CD4-positive, alpha-beta T cell treated with Interleukin-17A for 1 hour (primary cell): ENCODE measurements at regions not wholly inside any gene's neighbourhood (a gene's known extent, or its start where the extent isn't known, plus 50 kb on each side); places are given as distances from the start of the nearest gene placed in this dataset.

Source experiments
- DNase-seq: peaks from one replicate; pipeline ENCODE4 v3.0.0-alpha.2; 2020

DNA sequence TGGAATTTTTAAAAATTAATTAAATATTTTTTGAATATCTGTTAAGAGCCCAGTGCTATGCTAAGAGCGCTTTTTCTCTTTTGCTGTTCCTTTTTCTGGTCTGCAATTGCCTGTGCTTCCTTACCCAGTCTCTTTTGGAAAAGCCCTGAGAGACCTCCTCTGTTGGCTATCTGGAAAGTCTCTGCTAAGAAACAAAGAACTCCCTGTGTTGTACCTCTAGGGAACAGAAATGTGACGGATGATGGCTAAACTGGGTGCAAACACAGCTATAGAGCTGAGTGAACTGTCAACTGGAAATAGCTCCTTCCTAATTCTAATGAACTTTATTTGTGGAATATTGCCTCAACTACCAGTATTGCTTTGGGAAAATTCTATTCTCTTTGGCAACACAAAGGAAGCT lies 261.6 kb upstream of the NOVA1 start:
- no peak for DNase-seq

GRCh38 chr14:26860111-26860510 lies 262.3 kb upstream of the NOVA1 start:
- DNase-seq, result no peak

GRCh38 chr14:26863736-26864135 lies 265.9 kb upstream of the NOVA1 start:
- no peak for DNase-seq

- DNase-seq, result no peak
Observed at GRCh38 chr14:26866721-26867120, 268.9 kb upstream of the NOVA1 start.

DNA sequence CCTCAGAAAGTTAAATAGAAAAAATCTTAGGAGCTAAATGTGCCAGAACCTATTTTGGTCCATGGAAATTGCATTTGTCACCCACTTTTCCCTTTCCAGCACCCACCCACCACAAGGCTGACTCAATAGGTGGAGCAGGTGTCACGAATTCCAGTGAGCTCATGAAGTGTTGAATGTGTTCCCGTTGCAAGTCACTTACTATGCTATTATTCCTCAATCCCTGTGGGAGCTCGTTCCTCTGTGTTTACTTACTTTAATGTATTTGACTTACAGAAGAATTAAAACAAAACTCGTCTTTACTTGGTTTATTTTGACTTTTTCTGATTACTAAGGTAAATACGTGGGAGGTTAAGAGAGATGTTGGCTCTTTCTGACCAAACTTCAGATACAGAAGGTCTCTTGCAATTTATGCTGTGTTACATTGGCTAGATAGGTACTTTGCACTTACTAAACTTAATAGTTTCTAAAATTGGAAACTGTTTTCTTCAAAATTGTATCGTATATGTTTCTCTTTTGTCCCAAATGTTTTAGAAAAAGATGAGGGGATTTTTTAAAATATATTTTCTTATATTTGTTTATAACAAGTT lies 269.4 kb upstream of the NOVA1 start:
- DNase-seq, result no peak

GRCh38 chr14:26870096-26870495 lies 272.3 kb upstream of the NOVA1 start:
- no peak for DNase-seq

DNA sequence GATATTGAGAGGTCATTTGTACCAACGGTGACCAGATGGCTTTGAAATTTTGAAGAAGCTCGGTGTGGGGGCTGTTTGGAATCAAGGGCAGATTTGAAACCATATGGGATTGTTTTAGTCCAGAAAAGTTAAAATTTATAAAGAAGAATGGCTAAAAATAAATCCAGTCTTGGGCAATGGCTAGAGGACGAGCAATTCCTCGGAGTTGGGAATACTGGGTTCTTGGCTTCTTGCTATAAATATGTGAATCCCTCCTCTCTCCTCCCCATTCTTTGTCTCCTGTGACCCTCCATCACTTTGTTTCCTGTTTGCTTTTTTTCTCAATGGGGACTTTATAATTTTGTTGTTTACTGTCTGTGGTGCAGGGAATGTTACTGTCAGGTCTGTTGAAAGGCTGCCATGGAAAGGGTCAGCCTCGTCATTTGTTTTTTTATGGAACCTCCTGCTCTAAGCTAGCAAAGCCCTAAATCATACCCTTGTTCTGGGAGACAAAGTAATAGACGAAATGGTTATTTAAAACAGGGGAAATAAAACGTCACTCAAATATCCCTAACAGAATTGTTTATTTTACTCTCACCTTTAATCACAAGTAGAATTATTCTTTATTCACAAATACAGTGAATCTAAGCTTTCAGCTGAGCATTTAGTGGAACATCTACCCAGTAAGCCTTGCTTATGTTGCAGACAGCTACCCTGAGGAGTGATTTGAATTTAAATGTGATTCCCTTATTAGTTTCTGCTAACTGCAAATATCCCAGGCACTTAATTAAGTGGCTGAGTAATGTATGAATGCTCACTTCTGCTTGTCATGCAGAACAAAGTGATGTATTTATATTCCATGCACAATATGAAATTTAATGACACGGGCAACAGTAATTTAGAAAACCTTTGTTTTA lies 273.1 kb upstream of the NOVA1 start:
- DNase-seq, result no peak

DNA sequence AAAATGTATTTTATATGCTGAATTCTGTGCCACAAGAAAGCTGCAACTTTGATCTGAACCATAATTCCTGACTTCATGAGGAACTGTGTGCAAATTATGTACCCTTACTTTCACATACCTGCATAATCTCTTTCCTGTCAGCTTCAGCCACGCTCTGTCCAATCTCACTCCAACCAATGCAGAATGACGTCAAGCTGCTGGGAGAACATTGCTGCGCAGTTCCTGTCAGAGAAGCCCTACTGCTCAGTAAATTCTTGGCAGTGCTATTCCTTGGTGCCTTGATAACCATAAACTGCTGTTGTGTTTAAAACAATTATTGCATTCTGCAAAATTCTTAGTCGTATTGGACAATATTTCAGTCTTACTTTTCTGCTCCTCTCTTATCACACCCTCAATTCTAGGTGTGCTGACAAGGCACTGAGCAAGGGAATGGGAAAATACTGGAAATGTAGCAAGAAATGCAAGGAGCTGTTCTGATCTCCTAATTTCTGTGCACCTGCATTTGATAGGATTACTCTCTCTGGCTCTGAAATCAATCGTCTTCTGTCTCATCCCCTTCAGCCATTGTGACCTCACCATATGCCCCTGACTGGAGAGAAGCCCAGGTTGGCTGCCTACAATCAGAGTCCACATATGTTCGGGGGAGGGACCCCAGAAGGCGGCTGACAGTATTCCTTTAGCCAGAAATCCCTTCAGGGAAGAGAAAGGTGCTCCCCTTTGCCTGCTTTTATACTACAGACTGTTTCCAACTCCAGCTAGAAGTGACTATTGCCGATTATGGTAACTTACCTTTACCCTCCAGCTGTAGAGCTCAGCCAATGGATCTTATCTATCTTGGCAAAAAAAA lies 274.9 kb upstream of the NOVA1 start:
- DNase-seq, result no peak

DNA sequence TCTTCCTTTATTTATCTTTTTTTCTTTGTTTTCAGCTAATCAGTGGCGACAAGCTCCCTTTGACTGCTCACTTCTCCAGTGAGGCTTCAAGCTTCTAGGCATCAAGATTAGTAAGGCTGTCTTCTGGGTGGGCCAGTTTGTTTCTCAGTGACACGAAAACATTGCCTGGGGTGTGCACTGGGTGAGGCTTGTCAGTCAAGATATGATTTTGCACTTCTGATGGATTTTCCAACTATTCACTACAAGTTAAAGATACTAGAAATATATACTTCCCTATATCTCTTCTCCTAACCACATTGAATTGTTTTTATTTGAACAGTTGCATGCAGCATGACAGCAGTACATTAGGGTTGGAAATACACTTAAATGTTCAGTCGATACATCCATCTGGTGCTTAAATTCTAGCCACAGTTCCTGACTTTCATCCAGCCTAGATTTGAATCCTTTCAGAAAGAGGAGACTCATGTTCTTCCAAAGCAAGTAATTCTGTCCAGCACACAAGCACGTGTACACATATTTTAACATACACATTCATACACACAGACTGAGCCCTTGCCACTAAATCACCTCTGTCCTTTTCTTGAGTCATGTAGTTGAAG lies 275.6 kb upstream of the NOVA1 start:
- no peak for DNase-seq

GRCh38 chr14:26887847-26888246 lies 290.0 kb upstream of the NOVA1 start:
- DNase-seq, result no peak

- no peak for DNase-seq
Observed at GRCh38 chr14:26888592-26888991, 290.8 kb upstream of the NOVA1 start.

DNA sequence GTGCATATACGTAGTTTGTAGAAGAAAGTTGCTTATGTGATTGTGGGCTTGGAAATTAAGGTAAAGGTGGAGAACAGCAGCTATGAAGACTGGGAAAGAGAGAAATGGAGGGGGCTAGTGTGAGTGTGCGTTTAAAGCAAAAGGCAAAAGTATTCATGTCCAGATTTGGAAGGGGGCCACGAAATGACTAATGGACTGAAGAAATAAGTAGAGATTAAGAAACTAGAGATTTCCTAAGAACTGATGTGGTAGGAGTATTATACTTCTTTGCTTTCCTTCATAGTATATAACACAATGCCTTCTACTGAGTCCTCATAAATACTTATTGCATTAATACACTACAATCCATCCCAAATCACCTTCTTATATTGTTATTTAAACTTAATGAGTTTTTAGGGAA lies 298.6 kb upstream of the NOVA1 start:
- DNase-seq, result no peak

GRCh38 chr14:26897196-26897595 lies 299.4 kb upstream of the NOVA1 start:
- no peak for DNase-seq

DNA sequence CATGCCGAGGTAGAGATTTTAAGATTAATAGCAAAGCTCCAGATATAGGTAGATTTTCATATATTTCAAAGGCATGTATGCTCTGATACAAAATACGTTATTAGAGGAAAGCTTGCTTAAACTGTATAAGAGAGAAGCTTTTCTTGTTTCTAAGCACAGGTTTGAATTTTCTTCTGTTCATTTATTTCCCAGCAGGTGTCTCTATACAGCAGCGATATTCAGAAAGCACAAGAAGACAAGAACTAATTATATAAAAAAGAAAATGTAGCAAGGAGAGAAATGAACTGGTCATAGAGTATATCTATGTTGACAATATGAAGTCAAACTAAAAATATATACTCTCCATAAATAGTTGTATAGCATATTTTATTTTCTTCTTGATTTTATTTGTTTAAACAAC lies 307.4 kb upstream of the NOVA1 start:
- no peak for DNase-seq

DNA sequence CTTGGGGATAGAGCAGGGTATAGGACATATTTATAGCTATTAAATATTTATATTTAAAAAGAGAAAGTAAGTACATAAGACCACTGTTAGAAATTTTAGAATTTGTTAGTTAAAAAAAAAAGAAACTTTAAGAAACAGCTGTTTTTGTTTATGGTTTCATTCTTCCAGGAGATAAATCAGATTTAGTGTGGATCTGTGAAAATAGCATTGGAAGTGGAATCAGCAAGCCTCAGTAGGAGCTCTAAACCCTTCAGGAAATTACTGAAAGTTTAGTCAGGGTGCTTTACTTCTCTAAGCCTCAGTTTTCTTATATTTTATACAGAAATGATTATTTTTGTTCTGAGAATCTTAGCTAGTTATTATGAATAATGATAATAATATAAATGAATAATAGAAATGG lies 316.0 kb upstream of the NOVA1 start:
- no peak for DNase-seq

DNA sequence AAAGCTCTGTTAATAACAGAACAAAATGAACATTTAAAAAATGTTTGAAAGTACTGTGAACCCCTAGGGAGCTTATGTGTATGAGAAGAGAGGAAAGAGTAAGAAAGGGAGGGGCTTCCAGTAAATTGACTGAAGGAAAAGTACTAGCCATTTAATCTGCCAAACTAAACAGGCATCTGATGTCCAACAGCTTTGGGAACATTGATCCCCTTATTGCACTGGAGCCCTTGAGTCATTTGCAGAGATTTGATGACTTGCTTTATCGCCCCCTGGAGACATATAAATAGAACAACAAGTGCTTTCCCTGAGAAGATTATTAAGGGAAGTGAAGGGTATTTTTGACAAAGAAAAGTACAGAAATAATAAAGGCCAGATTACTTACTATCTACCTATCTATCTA lies 319.3 kb upstream of the NOVA1 start:
- no peak for DNase-seq

- no peak for DNase-seq
Observed at GRCh38 chr14:26925876-26926584, 328.2 kb upstream of the NOVA1 start.

GRCh38 chr14:26926585-26926984 lies 328.8 kb upstream of the NOVA1 start:
- no peak for DNase-seq

- DNase-seq, result no peak
Observed at GRCh38 chr14:26928019-26928418, 330.2 kb upstream of the NOVA1 start.

- no peak for DNase-seq
Observed at GRCh38 chr14:26929361-26929760, 331.5 kb upstream of the NOVA1 start.

GRCh38 chr14:26930576-26930975 lies 332.7 kb upstream of the NOVA1 start:
- no peak for DNase-seq

GRCh38 chr14:26932606-26933005 lies 334.8 kb upstream of the NOVA1 start:
- no peak for DNase-seq

DNA sequence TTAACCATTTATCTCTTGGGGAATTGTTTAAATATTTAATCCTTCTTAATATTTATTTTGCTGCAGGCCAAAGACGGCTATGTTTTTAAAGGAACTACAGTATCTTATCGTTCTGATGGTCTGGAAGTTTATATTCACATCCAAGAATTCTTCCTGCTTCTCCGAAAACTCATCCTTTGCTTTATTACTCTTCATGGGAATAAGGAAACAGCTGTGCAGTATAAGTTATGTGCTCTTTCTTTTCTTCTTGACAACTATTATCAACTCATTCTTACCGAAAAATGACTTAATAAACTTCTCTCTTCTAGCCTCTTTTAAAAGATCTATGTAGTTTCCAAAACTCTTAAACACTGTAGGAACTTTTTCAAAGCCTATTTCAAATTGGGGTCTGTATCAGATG lies 335.6 kb upstream of the NOVA1 start:
- no peak for DNase-seq
